ENCODE measurements at regions not wholly inside any gene's neighbourhood (a gene's known extent, or its start where the extent isn't known, plus 50 kb on each side); places are given as distances from the start of the nearest gene placed in this dataset.

- intact Hi-C loops (cut with DNase I) = no loop called here
- Histone ChIP-seq H3K36me3 (no peaks in the 10 kb centered on the region), H3K4me1 (no peaks in the 10 kb centered on the region), H3K27me3 (no peaks in the 10 kb centered on the region), H3K9me3 (no peaks in the 10 kb centered on the region), H3K27ac (no peak overlapping the region), H3K4me3 (replicated peaks in 1 of 3) (no peak overlapping the region)
- 88 to 93% methylated on average over 2 of the region's 2 CpGs for WGBS, 2 donors
- DNase-seq = no peak
- no peak for TF ChIP-seq CTCF (IDR thresholded peaks at IDR 0.05)
- no peak for TF ChIP-seq POLR2A (IDR thresholded peaks at IDR 0.05)
Measured at GRCh38 chr4:71841336-71841735, 57.5 kb upstream of the GC start.

GRCh38 chr4:71847300-71847699, 63.4 kb upstream of the GC start:
- Histone ChIP-seq H3K4me1 (no peaks in the 10 kb centered on the region), H3K36me3 (no peaks in the 10 kb centered on the region), H3K4me3 (replicated peaks in 1 of 3) (no peak overlapping the region), H3K9me3 (no peaks in the 10 kb centered on the region), H3K27me3 (no peaks in the 10 kb centered on the region), H3K27ac (no peak overlapping the region)
- DNase-seq = no peak
- TF ChIP-seq POLR2A (IDR thresholded peaks at IDR 0.05) (no peak), CTCF (IDR thresholded peaks at IDR 0.05) (no peak)
- intact Hi-C loops (cut with DNase I) = no loop called here
- 81% methylated on average over 1 of the region's 1 CpG for WGBS, 2 donors

- Histone ChIP-seq H3K4me1 (no peaks in the 10 kb centered on the region), H3K27me3 (no peaks in the 10 kb centered on the region), H3K27ac (no peak overlapping the region), H3K9me3 (no peaks in the 10 kb centered on the region), H3K4me3 (replicated peaks in 1 of 3) (no peak overlapping the region), H3K36me3 (no peaks in the 10 kb centered on the region)
- no peak for DNase-seq
- no peak for TF ChIP-seq POLR2A (IDR thresholded peaks at IDR 0.05)
- TF ChIP-seq CTCF (IDR thresholded peaks at IDR 0.05) = no peak
- intact Hi-C loops (cut with DNase I) = no loop called here
- 74 to 85% methylated on average over 1 of the region's 1 CpG for WGBS, 2 donors
Measured at GRCh38 chr4:71855944-71856343, 72.1 kb upstream of the GC start.

- Histone ChIP-seq H3K36me3 (no peaks in the 10 kb centered on the region), H3K4me3 (replicated peaks in 1 of 3) (no peak overlapping the region), H3K27me3 (no peaks in the 10 kb centered on the region), H3K9me3 (no peaks in the 10 kb centered on the region), H3K4me1 (no peaks in the 10 kb centered on the region), H3K27ac (no peak overlapping the region)
- no peak for TF ChIP-seq CTCF (IDR thresholded peaks at IDR 0.05)
- TF ChIP-seq POLR2A (IDR thresholded peaks at IDR 0.05) = no peak
- WGBS, 2 donors = 18 to 22% methylated on average over 9 of the region's 9 CpGs
- peak; percentile 51 to 54 for DNase-seq
- intact Hi-C loops (cut with DNase I) = no loop called here
Measured at GRCh38 chr4:71857713-71858451, 74.0 kb upstream of the GC start.

GRCh38 chr4:71860643-71861042, 76.8 kb upstream of the GC start:
- DNase-seq = no peak
- H3K4me1 ChIP-seq = no peaks in the 10 kb centered on the region
- H3K36me3 ChIP-seq = no peaks in the 10 kb centered on the region
- H3K9me3 ChIP-seq = no peaks in the 10 kb centered on the region
- H3K27me3 ChIP-seq = no peaks in the 10 kb centered on the region
- TF ChIP-seq POLR2A (IDR thresholded peaks at IDR 0.05) (no peak), CTCF (IDR thresholded peaks at IDR 0.05) (no peak)
- H3K4me3 ChIP-seq (replicated peaks in 1 of 3) = no peak overlapping the region
- 40 to 41% methylated on average over 1 of the region's 1 CpG for WGBS, 2 donors
- H3K27ac ChIP-seq = no peak overlapping the region
- intact Hi-C loops (cut with DNase I) = no loop called here
